GM21737 (cell line): ENCODE measurements at regions not wholly inside any gene's neighbourhood (a gene's known extent, or its start where the extent isn't known, plus 50 kb on each side); places are given as distances from the start of the nearest gene placed in this dataset.
"Not testable (repeated sequence)": the region's sequence is repeated elsewhere in the genome, so short reads cannot be mapped to it uniquely, and the experiment has no call there.

ENCODE experiments used
- ATAC-seq: cut with Tn5 transposase; IDR thresholded peaks from one replicate; pipeline ENCODE4 v1.9.1; 2021; ENCODE audit warnings: mild to moderate bottlenecking, moderate library complexity; ENCODE audit not compliant: unreplicated experiment

DNA sequence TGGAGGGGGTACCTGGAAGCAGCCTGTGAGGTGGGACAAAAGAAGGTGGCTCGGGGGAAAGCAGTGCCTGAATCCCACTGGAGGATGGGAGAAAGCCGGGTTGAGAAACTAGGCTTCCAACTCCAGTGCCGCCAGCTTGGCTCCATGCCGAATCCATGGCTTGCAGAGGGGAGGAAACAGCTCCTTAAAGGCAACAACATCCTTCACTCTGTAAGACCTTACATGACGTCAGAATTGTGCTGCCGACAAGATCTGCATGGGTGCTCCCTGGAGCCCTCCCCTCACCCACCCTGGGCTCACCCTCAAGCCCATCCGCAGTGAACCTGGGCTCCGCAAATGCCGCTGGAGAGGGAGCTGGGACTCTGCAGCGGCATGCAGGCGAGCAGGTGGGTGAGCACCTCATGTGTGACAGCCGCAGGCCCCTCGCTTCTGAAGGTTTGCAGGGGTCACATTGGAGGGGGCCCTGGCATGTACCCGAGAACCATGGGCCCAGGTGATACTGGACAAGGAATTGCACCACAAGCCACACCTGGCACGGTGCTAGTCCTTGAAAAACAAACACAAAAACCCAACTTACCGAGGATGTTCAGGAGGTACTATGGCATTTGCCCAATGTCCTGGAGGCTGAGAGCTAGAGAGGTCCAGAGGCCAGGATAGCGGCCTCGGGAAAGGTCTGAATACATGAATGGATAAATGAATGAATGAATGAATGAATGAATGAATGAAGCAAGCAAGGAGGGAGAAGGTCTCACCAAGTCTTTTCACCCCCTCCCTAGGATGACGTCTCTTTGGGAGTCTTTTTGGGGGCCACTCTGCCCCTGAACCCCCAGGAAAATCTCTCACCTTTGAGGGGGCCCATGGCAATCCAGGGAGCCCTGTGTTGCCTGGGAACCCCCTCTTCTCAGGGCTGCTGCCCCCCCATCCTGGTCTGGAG, 238.6 kb upstream of the SHH start:
- ATAC-seq, result no peak

DNA sequence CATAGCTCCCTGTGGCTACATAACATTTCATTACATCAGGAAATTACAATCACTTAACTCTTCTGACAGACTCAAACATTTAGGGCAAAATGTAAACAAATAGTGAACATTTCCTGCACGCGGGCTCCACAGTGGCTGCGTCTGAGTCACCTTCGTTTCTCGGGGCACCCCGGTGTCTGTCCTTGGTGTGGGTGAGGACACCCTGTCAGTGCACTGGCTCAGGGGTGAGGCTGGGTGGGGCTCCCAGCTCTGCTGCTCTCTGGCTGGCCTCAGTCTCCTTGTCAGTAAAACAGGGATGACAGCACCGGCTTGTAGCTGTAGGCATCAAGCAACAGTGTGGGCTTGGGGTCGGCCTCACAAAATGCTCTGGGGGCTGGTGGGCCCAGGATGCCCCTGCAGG, 237.1 kb upstream of the SHH start:
- no peak for ATAC-seq

DNA sequence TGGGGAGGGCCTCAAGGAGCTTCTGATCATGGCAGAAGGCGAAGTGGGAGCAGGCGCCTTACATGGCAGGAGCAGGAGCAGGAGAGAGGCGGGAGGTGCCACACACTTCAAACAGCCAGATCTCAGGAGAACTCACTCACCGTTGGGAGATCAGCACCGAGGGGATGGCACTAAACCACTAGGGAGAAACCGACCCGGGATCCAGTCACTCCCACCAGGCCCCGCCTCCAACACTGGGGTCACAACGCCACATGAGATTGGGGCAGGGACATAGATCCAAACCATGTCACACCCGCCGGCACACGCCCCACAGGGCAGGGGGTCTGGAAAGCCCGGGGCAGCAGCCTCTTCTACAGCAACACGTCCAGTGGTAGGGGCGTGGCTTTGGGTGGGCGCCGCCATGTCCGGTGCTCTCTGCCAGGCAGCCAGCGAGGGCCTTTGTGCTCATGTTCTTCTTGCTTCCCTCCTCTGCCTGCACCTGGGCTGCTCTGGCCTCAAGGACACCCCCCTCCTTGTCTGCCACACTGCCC, 233.8 kb upstream of the SHH start:
- no peak for ATAC-seq

DNA sequence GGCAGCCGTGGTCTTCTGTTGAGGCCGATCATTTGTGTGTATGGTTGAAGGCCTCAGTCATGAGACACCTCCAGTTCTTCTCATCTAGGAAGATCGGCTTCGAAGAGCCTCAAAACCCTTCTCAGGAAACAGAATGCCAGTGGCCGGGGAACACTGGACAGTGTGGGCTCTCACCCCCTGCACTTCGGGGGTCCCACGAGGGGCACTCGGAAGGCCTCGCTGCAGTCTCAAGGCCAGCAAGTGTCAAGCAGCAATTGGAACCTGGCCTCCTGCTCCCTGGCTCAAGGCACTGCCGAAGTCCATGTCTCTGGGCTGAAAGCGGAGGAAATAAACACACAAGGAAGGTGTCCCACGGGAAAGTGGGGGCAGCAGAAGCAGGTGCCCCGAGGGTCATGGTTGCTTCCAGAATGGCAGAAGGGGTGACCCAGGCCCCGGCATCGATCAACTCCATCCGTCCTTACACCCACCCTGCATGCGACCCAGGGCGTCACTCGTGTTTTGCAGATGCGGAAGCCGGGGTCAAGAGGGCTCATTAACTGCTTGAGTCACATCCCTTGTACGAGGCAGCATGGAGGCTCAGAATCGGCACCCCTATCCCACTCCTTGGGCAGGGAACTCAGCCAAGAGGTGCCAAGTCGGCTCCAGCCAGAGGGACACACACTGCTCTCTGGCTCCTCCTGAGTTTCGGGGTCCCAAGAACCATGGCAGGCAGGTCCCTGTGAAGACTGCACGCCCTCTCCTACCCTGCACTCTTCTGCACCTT, 231.3 kb upstream of the SHH start:
- no peak for ATAC-seq

DNA sequence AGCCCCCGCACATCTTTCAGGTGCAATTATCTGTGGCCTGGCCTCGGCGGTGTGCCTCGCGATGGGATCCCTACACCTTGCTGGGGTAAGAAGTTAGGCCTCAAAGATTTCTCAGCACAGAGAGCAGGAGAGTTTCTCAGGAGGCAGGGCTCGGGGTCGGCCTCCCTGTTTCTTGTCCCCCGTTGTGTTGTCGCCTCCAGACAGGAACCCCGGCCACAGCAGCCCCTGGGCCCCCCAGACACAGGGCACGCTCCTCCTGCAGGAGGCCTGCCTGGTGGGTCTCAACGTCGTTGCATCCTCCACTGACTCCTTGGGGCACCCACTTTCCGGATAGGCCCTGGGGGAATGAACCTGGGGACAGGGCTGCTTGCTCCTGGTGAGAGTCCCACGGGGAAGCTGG, 229.1 kb upstream of the SHH start:
- no peak for ATAC-seq

DNA sequence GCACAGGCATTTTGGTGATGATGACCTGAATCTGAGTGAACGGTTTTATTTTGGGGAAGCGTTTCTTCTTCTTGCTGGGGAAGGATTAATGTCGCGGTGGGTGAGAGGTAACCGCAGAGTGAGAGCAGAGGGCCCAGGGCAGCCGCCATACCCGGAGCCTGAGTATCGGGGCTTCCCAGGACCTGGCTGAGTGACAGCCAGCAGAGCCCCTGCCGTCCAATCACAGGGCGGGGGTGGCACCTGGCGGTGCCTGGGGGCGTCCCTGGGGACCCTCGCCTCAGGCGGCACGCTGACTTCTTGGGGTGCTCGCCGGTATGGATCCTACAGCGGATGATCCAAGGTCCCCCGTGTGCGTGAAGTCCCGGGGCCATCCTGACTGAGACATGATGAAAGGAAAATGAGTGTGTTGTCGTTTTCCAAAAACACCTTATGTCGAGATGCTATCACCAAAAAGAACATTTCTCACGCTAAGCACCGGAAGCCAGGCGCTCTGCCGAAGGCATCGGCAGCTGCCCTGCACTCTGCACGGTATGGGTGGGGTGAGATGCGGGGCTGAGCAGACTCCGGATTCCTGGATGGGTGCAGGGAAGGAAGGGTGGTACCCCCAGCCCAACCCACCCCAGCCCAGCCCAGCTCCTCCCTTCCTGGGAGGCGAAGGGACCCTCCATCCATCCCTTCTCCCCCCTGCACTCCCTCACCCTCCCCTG, 227.9 kb upstream of the SHH start:
- ATAC-seq, result no peak

DNA sequence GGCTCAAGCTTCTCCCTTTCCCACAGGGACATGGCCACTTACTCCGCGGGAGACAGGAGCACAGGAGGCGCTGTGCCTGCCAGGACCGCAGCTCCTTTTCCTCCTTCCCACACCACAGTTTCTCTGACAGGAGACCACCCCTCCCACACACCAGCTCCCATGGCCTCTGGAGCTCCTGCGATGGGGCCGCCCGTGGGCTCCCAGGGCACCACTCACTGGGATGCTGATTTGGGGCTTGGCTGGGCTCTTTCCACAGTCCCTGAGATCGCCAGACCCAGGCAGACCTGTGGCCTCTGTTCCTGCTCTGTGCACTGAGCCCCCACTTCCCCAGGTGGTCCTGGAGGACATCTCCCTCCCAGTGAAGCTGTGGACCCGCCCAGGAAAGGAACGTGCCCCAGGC, 226.9 kb upstream of the SHH start:
- no peak for ATAC-seq

DNA sequence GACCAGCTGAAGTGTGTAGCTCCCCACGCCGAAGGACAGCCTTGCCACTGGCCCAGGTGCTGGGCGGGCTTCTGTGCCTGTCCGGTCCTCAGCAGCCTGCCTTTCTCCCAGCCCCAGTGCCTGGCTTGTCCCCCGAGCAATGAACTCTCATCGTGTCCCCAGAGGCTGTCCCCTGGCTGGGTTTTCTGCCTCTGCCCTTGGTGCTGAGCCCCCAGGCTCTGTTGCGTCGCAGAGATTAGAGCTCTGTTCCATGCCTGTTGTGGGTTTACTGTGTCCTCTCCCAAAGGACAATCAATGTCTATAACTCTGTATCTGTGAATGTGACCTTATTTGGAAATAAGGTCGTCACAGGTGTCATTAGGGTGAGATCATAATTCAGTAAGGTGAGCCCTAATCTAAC, 226.1 kb upstream of the SHH start:
- ATAC-seq, result no peak

DNA sequence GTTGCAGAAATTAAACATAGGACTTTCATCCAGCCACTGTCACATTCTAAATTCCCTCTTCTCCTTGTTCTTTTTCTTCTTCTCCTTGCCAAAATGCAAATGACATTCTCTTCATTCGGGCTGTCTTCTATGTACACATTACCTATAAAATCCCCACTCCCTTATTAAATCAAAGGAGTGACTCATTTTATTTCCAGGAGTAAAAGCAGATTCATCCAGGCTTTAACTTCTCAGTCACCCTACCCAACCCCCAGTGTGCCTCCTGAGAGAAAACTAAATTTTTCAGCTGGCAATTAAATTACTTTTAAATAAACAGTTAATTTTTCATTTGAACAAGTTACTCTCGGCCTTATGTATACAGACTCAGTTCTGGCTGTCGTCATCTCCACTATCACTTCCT, 223.9 kb upstream of the SHH start:
- ATAC-seq, result no peak

DNA sequence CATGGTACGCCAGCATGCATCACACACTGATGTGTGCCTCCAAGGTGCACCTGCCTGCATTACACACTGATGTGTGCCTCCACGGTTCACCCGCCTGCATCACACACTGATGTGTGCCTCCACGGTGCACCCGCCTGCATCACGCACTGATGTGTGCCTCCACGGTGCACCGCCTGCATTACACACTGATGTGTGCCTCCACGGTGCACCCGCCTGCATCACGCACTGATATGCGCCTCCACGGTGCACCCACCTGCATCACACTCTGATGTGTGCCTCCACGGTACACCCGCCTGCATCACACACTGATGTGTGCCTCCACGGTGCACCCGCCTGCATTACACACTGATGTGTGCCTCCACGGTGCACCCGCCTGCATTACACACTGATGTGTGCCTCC, 223.1 kb upstream of the SHH start:
- ATAC-seq, result not testable (repeated sequence)

DNA sequence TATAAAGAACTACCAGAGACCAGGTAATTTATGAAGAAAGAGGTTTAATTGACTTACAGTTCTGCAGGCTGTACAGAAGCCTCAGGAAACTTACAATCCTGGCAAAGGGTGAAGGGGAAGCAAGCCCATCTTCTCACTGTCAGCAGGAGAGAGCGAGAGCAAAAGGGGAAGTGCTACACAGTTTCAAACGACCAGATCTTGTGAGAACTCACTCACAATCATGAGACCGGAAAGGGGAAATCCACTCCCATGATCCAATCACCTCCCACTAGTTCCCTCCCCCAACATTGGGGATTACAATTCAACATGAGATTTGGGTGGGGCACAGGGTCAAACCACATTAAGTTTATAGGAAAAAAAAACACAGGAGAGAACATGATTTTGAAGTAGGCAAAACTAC, 222.1 kb upstream of the SHH start:
- ATAC-seq, result peak; percentile 79

DNA sequence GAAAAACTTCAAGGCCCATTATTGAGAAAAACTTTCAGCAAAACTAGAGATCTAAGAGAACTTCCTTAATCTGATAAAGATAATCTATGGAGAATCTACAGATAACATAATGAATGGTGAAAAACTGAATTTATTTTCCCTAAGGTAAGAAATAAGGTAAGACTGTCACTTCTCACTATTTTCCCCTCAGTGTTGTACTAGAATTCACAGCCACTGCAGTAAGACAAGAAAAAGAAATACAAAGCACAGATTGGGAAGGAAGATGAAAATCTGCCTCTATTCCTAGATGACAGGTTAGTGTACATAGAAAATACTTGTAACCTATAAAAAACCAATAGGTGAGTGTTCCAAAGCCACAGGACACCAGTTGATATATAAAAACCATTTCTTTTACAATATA, 220.7 kb upstream of the SHH start:
- no peak for ATAC-seq

DNA sequence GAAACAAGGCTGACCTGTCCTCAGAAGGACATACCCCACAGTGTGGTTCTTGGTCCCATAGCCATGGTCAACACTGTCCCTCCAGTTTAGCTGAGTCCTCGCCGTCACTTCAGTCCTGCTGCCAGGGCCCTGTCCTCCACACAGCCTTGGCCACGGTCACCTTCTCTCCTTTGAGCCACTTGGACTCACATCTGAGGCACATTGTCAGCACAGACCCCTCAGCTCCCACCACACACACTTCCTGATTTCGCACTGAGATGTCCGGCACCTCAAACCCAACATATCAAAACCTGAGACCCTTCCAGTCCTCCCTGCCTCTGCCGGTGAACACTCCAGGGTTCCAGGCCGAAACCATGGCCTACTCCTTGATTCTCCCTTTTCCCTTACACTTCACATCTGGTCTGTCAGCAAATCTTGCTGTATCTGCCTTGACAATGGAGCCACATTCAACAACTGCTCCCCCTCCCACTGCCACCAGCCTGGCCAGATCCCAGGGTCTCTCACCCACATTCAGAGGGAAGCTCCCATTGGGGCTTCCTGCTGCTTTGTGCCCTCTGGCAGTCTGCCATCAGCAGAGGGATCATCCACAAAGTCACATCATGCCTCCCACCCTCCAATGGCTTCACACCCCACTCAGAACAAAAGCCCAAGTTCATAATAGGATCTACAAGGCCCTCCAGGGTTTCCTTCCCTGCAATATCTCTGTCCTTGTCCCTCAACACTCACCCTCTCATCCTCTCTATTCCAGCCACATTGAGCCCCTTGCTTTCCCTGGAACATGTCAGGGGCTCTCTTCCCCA, 219.6 kb upstream of the SHH start:
- no peak for ATAC-seq

DNA sequence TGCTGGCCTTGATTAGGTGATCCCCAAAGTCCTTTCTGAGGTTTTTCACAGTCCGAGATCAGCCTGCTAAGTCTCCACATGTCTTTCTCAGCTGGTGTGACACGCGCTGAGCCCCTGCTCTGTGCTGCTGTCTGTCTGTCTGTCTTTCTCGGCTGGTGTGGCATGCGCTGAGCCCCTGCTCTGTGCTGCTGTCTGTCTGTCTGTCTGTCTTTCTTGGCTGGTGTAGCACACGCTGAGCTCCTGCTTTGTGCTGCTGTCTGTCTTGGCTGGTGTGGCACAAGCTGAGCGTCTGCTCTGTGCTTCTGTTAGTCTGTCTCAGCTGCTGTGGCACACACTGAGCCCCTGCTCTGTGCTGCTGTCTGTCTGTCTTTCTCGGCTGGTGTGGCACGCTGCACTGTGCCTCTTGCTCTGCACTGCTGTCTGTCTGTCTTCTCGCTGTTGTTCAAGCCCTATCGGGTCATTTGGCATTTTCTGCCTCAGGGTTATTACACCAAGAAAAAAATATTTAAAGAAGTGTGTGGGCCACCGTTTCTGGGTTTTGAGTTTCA, 217.3 kb upstream of the SHH start:
- no peak for ATAC-seq

DNA sequence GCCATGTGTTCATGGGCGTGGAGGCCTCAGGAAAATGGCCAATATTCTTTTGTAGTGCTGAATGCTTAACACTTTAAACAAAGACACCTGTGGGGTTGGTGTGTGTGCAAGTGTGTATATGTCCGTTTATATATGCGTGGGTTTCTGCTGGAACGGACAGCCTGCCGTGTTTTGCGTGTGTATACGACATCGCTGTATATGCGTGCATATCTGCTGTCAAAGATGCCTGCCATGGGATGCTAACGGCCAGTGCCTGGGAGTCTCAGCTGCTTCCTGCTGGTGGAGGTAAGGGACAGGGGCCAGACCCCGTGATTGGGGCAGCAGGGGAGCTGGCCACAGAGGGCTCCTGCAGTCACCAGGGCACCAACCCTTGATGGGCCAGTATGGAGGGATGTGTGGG, 216.3 kb upstream of the SHH start:
- no peak for ATAC-seq

DNA sequence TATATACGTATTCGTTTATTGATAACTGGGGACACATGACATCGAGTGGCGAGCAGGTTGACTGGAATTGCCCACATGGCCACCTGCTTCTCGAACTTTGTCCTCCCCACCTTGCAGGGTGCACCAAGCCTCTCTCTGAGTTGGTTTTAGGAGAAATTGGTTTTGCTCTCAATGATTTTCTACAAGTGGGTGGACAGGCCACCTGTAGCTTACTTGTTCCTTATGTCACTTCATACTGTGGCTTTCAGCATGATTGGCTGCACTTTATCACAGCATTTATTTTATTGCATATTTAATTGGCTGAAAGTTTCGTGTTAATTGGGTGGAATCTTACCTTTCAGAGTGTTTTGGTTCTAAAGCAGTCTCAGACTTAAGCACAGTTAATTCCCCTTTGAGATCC, 215.6 kb upstream of the SHH start:
- ATAC-seq, result no peak

DNA sequence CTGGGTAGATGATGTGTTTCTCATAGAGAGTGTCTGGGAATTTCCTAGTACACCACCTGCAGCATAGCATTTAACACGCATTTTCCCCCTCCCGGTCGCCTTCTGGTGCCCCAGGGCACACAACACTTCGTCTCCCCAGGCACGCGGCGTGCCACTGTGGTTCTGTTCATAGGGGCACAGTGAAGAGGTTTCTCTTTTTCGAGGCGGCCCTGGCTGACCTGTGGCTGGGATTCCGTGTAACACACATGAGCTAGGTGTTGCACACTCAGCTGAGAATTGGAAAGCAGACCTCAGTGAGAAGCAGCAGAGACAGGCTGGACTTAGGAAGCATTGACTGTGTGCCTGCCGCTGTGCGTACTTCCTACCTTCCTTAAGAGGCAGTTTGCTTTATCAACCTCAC, 214.3 kb upstream of the SHH start:
- ATAC-seq, result no peak

DNA sequence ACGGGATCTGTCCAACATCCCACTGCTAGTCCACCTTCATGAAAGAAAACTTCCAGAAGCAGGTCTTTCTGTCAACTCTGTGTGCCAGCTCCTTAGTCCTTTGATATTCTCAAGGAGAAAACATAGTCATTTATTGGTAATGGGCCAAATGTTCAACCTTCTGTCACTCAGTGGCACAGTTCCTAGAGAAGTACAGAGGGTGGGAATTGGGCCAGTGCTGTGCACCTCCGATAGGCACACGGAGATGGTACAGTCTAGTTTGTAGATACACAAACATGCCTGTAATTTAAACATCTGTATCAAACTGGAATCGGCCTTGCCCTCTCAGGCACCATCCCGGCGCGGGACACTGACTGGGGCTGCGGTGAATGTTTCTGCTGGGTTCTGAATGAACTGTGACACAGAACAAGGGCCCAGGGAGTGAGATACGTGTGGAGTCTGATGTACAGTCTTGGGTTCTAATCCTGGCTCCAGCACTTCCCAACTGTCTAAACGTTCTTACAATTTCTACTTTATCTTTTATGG, 213.9 kb upstream of the SHH start:
- no peak for ATAC-seq

DNA sequence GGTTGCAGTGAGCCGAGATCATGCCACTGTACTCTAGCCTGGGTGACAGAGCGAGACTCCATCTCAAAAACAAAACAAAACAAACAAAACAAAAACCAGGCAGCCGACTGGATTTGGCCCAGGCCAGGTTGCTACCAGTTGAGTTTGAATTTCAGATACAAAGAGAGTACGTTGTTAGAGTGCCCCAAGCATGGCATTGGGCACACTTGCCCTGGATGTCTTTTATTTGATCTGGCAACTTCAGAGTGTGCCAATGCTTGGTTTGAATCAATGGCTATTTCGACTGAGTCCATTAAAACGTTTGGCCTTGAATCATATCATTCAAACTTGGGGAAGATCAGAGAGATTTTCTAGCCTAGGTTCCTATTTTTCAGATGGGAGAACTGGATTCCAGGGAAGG, 213.4 kb upstream of the SHH start:
- ATAC-seq, result no peak

DNA sequence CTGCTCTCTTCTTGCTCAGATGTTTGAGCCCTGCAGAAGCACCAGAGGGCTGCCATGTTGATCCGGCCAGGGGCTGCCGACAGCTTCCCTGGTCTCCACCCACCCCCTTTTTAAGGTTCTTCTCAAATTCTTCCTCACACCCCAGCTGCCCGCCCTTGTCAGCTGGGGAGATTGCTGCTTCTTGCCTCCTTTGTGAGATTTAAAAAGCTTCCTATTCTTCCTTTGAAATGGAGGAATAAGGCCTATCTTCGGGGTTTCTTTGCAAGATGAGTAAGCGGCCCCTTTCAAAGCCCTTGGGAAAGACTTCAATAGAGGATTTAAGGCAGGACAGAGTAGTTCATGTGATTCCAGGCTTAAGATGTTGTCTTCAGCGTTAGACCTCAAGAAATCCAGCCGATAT, 211.9 kb upstream of the SHH start:
- no peak for ATAC-seq
